ENCODE measurements at regions not wholly inside any gene's neighbourhood (a gene's known extent, or its start where the extent isn't known, plus 50 kb on each side); places are given as distances from the start of the nearest gene placed in this dataset.

DNA sequence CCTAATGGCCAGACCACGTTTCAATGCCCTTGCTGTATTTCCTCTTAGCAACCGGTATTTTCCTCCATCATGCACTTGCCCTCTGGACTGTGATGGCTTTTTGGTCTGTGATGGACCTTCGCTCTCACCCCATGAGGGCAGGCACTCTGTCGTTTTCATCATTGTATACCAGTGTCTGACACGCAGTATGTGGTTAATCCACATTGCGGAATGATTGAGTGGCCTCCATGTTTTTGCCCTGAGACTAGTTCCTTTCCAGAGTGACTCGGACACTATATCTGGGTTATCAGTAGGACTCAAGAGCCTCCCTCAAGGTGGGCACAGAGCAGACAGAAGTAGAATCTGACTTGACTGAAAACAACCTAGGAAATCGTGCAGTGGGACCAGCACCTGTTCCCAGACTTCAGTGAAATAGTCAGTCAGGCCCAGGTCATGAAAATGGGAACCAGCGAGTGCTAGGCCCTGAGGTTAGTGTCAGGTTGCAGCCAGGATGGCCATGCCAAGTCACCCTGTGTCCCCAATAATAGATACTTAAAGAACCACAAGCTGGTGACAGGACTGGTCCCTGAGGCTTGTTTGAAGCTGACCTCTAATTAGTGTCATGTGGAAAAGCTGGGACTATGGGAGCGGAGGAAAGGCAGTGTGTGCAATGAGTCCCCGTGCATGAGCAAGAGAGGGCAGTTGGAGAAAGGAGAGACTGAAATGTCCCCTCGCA is 464.7 kb downstream of the INSC start:
- Histone ChIP-seq H3K79me2 (ENCODE audit: control insufficient read depth, insufficient read depth, low read length) (no peaks in the 10 kb centered on the region), H3K36me3 (ENCODE audit: control insufficient read depth, insufficient read depth, low read length) (no peaks in the 10 kb centered on the region), H2BK15ac (replicated peaks; ENCODE audit: low read depth) (no peak overlapping the region), H3K27ac (ENCODE audit: low read depth, low read length) (no peak overlapping the region), H2AK5ac (ENCODE audit: low read length) (no peak overlapping the region), H3K9ac (ENCODE audit: low read length) (no peak overlapping the region), H2BK5ac (ENCODE audit: low read length) (no peak overlapping the region), H3K4ac (ENCODE audit: low read depth, low read length) (no peak overlapping the region), H3K23ac (ENCODE audit: low read length) (no peak overlapping the region), H3K56ac (ENCODE audit: low read length) (no peak overlapping the region), H3K27me3 (ENCODE audit: insufficient read depth, low read length, poor library complexity) (no peaks in the 10 kb centered on the region), H3K4me3 (ENCODE audit: low read length) (no peak overlapping the region), H3K18ac (ENCODE audit: low read length) (no peak overlapping the region), H3K79me1 (ENCODE audit: low read length) (no peaks in the 10 kb centered on the region), H2BK120ac (ENCODE audit: low read depth, low read length) (no peak overlapping the region), H4K5ac (ENCODE audit: low read length) (no peak overlapping the region), H3K4me1 (ENCODE audit: control insufficient read depth, low read depth, low read length) (no peaks in the 10 kb centered on the region), H3K4me2 (ENCODE audit: low read length) (no peak overlapping the region), H4K8ac (ENCODE audit: low read depth, low read length) (no peak overlapping the region)
- WGBS (ENCODE audit: extremely low coverage, insufficient coverage, low lambda C conversion rate) = no CpG with 5 or more reads among the region's 12 CpGs
- DNase-seq = no peak

- WGBS (ENCODE audit: extremely low coverage, insufficient coverage, low lambda C conversion rate) = no CpG with 5 or more reads among the region's 1 CpG
- no peak for DNase-seq
Observed at GRCh38 chr11:15580056-15580774, 465.5 kb downstream of the INSC start.

DNA sequence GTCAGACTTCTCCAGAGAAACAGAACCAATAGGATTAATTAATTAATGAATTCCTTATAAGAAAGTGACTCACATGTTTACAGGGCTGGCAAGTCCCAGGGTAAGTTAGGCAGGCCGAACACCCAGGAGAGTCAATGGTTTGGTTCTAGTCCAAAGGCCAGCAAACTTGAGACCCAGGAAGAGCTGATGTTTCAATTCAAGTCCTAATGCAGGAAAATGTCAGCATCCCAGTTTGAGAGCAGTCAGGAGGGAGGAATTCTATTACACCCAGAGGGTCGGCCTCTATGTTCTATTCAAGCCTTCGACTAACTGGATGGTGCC is 466.0 kb downstream of the INSC start:
- no peak overlapping the region for H2BK15ac ChIP-seq (replicated peaks; ENCODE audit: low read depth)
- WGBS (ENCODE audit: extremely low coverage, insufficient coverage, low lambda C conversion rate) = no CpG with 5 or more reads among the region's 3 CpGs

More at GRCh38 chr11:15580056-15580774, 465.5 kb downstream of the INSC start:
- Histone ChIP-seq H3K4ac (ENCODE audit: low read depth, low read length) (no peak overlapping the region), H2BK120ac (ENCODE audit: low read depth, low read length) (no peak overlapping the region), H2BK5ac (ENCODE audit: low read length) (no peak overlapping the region), H3K23ac (ENCODE audit: low read length) (no peak overlapping the region), H3K27ac (ENCODE audit: low read depth, low read length) (no peak overlapping the region), H4K8ac (ENCODE audit: low read depth, low read length) (no peak overlapping the region), H3K79me1 (ENCODE audit: low read length) (no peaks in the 10 kb centered on the region), H3K4me3 (ENCODE audit: low read length) (no peak overlapping the region), H4K5ac (ENCODE audit: low read length) (no peak overlapping the region), H3K56ac (ENCODE audit: low read length) (no peak overlapping the region), H3K36me3 (ENCODE audit: control insufficient read depth, insufficient read depth, low read length) (no peaks in the 10 kb centered on the region), H3K79me2 (ENCODE audit: control insufficient read depth, insufficient read depth, low read length) (no peaks in the 10 kb centered on the region), H2AK5ac (ENCODE audit: low read length) (no peak overlapping the region), H3K4me2 (ENCODE audit: low read length) (no peak overlapping the region), H3K9ac (ENCODE audit: low read length) (no peak overlapping the region), H2BK15ac (replicated peaks; ENCODE audit: low read depth) (no peak overlapping the region), H3K18ac (ENCODE audit: low read length) (no peak overlapping the region), H3K4me1 (ENCODE audit: control insufficient read depth, low read depth, low read length) (no peaks in the 10 kb centered on the region), H3K27me3 (ENCODE audit: insufficient read depth, low read length, poor library complexity) (no peaks in the 10 kb centered on the region)

DNA sequence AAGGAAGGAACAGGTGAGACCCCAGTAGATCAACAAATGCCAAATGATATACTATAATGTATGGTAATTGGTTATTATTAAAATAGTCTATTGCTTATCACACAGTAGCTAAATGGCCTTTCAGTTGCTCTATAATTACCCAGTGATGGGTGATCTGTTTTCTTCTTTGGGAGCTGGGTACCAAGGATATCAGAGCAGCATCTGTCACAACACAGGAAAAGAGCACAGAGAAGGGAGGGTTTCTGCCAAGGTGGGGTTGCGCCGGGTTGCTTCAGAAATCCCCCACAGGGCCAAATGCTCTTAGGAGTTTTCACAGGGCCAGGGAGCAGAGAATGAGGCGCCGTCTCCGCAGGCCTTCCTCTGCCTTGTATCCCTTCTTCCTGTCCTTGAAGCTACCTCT is 469.4 kb downstream of the INSC start:
- Histone ChIP-seq H2BK5ac (ENCODE audit: low read length) (no peak overlapping the region), H2BK120ac (ENCODE audit: low read depth, low read length) (no peak overlapping the region), H4K5ac (ENCODE audit: low read length) (no peak overlapping the region), H3K36me3 (ENCODE audit: control insufficient read depth, insufficient read depth, low read length) (no peaks in the 10 kb centered on the region), H2AK5ac (ENCODE audit: low read length) (no peak overlapping the region), H3K56ac (ENCODE audit: low read length) (no peak overlapping the region), H3K4me3 (ENCODE audit: low read length) (no peak overlapping the region), H3K4me1 (ENCODE audit: control insufficient read depth, low read depth, low read length) (peaks cover 4% of the 10 kb centered on the region), H3K23ac (ENCODE audit: low read length) (no peak overlapping the region), H3K4me2 (ENCODE audit: low read length) (no peak overlapping the region), H3K79me1 (ENCODE audit: low read length) (no peaks in the 10 kb centered on the region), H3K27me3 (ENCODE audit: insufficient read depth, low read length, poor library complexity) (no peaks in the 10 kb centered on the region), H3K9ac (ENCODE audit: low read length) (no peak overlapping the region), H3K4ac (ENCODE audit: low read depth, low read length) (no peak overlapping the region), H3K27ac (ENCODE audit: low read depth, low read length) (no peak overlapping the region), H2BK15ac (replicated peaks; ENCODE audit: low read depth) (no peak overlapping the region), H3K18ac (ENCODE audit: low read length) (no peak overlapping the region), H3K79me2 (ENCODE audit: control insufficient read depth, insufficient read depth, low read length) (no peaks in the 10 kb centered on the region), H4K8ac (ENCODE audit: low read depth, low read length) (no peak overlapping the region)
- no CpG with 5 or more reads among the region's 5 CpGs for WGBS (ENCODE audit: extremely low coverage, insufficient coverage, low lambda C conversion rate)
- no peak for DNase-seq

More for the DNA sequence above, 466.0 kb downstream of the INSC start:
- Histone ChIP-seq H3K18ac (ENCODE audit: low read length) (no peak overlapping the region), H3K4me2 (ENCODE audit: low read length) (no peak overlapping the region), H2BK120ac (ENCODE audit: low read depth, low read length) (no peak overlapping the region), H3K4ac (ENCODE audit: low read depth, low read length) (no peak overlapping the region), H3K79me1 (ENCODE audit: low read length) (no peaks in the 10 kb centered on the region), H4K8ac (ENCODE audit: low read depth, low read length) (no peak overlapping the region), H2AK5ac (ENCODE audit: low read length) (no peak overlapping the region), H3K23ac (ENCODE audit: low read length) (no peak overlapping the region), H3K4me1 (ENCODE audit: control insufficient read depth, low read depth, low read length) (no peaks in the 10 kb centered on the region), H3K4me3 (ENCODE audit: low read length) (no peak overlapping the region), H3K27ac (ENCODE audit: low read depth, low read length) (no peak overlapping the region), H3K79me2 (ENCODE audit: control insufficient read depth, insufficient read depth, low read length) (no peaks in the 10 kb centered on the region), H3K56ac (ENCODE audit: low read length) (no peak overlapping the region), H4K5ac (ENCODE audit: low read length) (no peak overlapping the region), H3K9ac (ENCODE audit: low read length) (no peak overlapping the region), H3K27me3 (ENCODE audit: insufficient read depth, low read length, poor library complexity) (no peaks in the 10 kb centered on the region), H2BK5ac (ENCODE audit: low read length) (no peak overlapping the region), H3K36me3 (ENCODE audit: control insufficient read depth, insufficient read depth, low read length) (no peaks in the 10 kb centered on the region)
- DNase-seq = no peak

GRCh38 chr11:15585602-15586331 is 471.0 kb downstream of the INSC start:
- Histone ChIP-seq H3K27ac (ENCODE audit: low read depth, low read length) (no peak overlapping the region), H3K79me2 (ENCODE audit: control insufficient read depth, insufficient read depth, low read length) (no peaks in the 10 kb centered on the region), H2BK15ac (replicated peaks; ENCODE audit: low read depth) (no peak overlapping the region), H3K4me2 (ENCODE audit: low read length) (no peak overlapping the region), H3K4ac (ENCODE audit: low read depth, low read length) (no peak overlapping the region), H3K18ac (ENCODE audit: low read length) (no peak overlapping the region), H4K8ac (ENCODE audit: low read depth, low read length) (no peak overlapping the region), H3K4me1 (ENCODE audit: control insufficient read depth, low read depth, low read length) (peaks cover 4% of the 10 kb centered on the region), H2BK5ac (ENCODE audit: low read length) (no peak overlapping the region), H2BK120ac (ENCODE audit: low read depth, low read length) (no peak overlapping the region), H3K27me3 (ENCODE audit: insufficient read depth, low read length, poor library complexity) (no peaks in the 10 kb centered on the region), H3K9ac (ENCODE audit: low read length) (no peak overlapping the region), H3K56ac (ENCODE audit: low read length) (no peak overlapping the region), H4K5ac (ENCODE audit: low read length) (no peak overlapping the region), H2AK5ac (ENCODE audit: low read length) (no peak overlapping the region), H3K79me1 (ENCODE audit: low read length) (no peaks in the 10 kb centered on the region), H3K23ac (ENCODE audit: low read length) (no peak overlapping the region), H3K4me3 (ENCODE audit: low read length) (no peak overlapping the region), H3K36me3 (ENCODE audit: control insufficient read depth, insufficient read depth, low read length) (no peaks in the 10 kb centered on the region)
- no CpG with 5 or more reads among the region's 4 CpGs for WGBS (ENCODE audit: extremely low coverage, insufficient coverage, low lambda C conversion rate)
- no peak for DNase-seq
